HG03108 (cell line): ENCODE measurements at regions not wholly inside any gene's neighbourhood (a gene's known extent, or its start where the extent isn't known, plus 50 kb on each side); places are given as distances from the start of the nearest gene placed in this dataset.

Source experiments
- ATAC-seq: cut with Tn5 transposase; IDR thresholded peaks from one replicate; pipeline ENCODE4 v1.9.1; 2021; ENCODE audit warnings: moderate library complexity; ENCODE audit not compliant: unreplicated experiment

- ATAC-seq: no peak
Observed at GRCh38 chr2:102078773-102079172, 63.8 kb upstream of the IL1R1 start.

- peak; percentile 40 for ATAC-seq
Observed at GRCh38 chr2:102080451-102081242, 61.9 kb upstream of the IL1R1 start.

GRCh38 chr2:102081243-102081522 lies 61.4 kb upstream of the IL1R1 start:
- ATAC-seq: no peak

GRCh38 chr2:102081606-102082005 lies 60.9 kb upstream of the IL1R1 start:
- ATAC-seq: no peak

- ATAC-seq: peak; percentile 83
Observed at GRCh38 chr2:102082571-102083392, 59.8 kb upstream of the IL1R1 start.

GRCh38 chr2:102083393-102083703 lies 59.2 kb upstream of the IL1R1 start:
- peak; percentile 11 for ATAC-seq

GRCh38 chr2:102084651-102085050 lies 57.9 kb upstream of the IL1R1 start:
- no peak for ATAC-seq

- ATAC-seq: no peak
Observed at GRCh38 chr2:102085238-102085637, 57.3 kb upstream of the IL1R1 start.

GRCh38 chr2:102086150-102086872 lies 56.2 kb upstream of the IL1R1 start:
- no peak for ATAC-seq

GRCh38 chr2:102091121-102091520 lies 51.4 kb upstream of the IL1R1 start:
- ATAC-seq: no peak

GRCh38 chr2:102091908-102092307 lies 50.6 kb upstream of the IL1R1 start:
- ATAC-seq: no peak

GRCh38 chr2:102092535-102092934 lies 50.0 kb upstream of the IL1R1 start:
- no peak for ATAC-seq
